Smooth muscle cell (in vitro differentiated cells): ENCODE measurements at regions not wholly inside any gene's neighbourhood (a gene's known extent, or its start where the extent isn't known, plus 50 kb on each side); places are given as distances from the start of the nearest gene placed in this dataset.

Experiments used
- DNase-seq: peaks from one replicate; lab custom pipeline; 2025; ENCODE audit not compliant: unreplicated experiment; lab: John Stamatoyannopoulos, UW
- H2AFZ ChIP-seq: fragments of 200-600 bp; sonication (generic); 2 replicates; pipeline ENCODE4 v1.6.0; 2016; ENCODE audit warnings: antibody characterized with exemption, low read depth, mild to moderate bottlenecking
- H3F3A ChIP-seq: fragments of 200-600 bp; sonication (generic); 2 replicates; pipeline ENCODE4 v1.6.0; 2017; ENCODE audit warnings: antibody characterized with exemption, low read depth
- H3K27ac ChIP-seq: fragments of 200-600 bp; sonication (generic); 2 replicates; pipeline ENCODE4 v1.5.1; 2016; ENCODE audit warnings: low read depth, mild to moderate bottlenecking
- H3K27me3 ChIP-seq: fragments of 200-600 bp; sonication (generic); 2 replicates; pipeline ENCODE4 v1.6.1; 2016; ENCODE audit warnings: low read depth, mild to moderate bottlenecking
- H3K36me3 ChIP-seq: fragments of 200-600 bp; sonication (generic); 2 replicates; pipeline ENCODE4 v1.5.1; 2016; ENCODE audit warnings: low read depth
- H3K4me1 ChIP-seq: fragments of 200-600 bp; sonication (generic); 2 replicates; pipeline ENCODE4 v1.5.1; 2016; ENCODE audit warnings: low read depth
- H3K4me2 ChIP-seq: fragments of 200-600 bp; sonication (generic); 2 replicates; pipeline ENCODE4 v1.6.0; 2016; ENCODE audit warnings: mild to moderate bottlenecking
- H3K4me3 ChIP-seq: fragments of 200-600 bp; sonication (generic); 2 replicates; pipeline ENCODE4 v1.5.1; 2016; ENCODE audit warnings: mild to moderate bottlenecking
- H3K79me2 ChIP-seq: fragments of 200-600 bp; sonication (generic); 2 replicates; pipeline ENCODE4 v1.6.0; 2016; ENCODE audit warnings: low read depth, mild to moderate bottlenecking
- H3K9ac ChIP-seq: fragments of 200-600 bp; sonication (generic); 2 replicates; pipeline ENCODE4 v1.6.0; 2016; ENCODE audit warnings: low read depth
- H3K9me3 ChIP-seq: fragments of 200-600 bp; sonication (generic); replicated peaks from 2 replicates; pipeline ENCODE4 v1.5.1; 2016; ENCODE audit warnings: low read depth
- H4K20me1 ChIP-seq: fragments of 200-600 bp; sonication (generic); 2 replicates; pipeline ENCODE4 v1.6.0; 2016; ENCODE audit warnings: low read depth
- WGBS: methylation state at CpG from one replicate; pipeline ENCODE4 v1.1.7; 2016; ENCODE audit warnings: low lambda C conversion rate; 5-methylcytosine and 5-hydroxymethylcytosine counted together
- TF ChIP-seq, protein P1 (sequence below): fragments of 200-600 bp; sonication (generic); IDR thresholded peaks from 2 replicates; pipeline ENCODE4 v1.5.1; 2017; ENCODE audit warnings: borderline replicate concordance, mild to moderate bottlenecking, antibody characterized with exemption; ENCODE audit not compliant: insufficient read depth, poor library complexity, severe bottlenecking

DNA sequence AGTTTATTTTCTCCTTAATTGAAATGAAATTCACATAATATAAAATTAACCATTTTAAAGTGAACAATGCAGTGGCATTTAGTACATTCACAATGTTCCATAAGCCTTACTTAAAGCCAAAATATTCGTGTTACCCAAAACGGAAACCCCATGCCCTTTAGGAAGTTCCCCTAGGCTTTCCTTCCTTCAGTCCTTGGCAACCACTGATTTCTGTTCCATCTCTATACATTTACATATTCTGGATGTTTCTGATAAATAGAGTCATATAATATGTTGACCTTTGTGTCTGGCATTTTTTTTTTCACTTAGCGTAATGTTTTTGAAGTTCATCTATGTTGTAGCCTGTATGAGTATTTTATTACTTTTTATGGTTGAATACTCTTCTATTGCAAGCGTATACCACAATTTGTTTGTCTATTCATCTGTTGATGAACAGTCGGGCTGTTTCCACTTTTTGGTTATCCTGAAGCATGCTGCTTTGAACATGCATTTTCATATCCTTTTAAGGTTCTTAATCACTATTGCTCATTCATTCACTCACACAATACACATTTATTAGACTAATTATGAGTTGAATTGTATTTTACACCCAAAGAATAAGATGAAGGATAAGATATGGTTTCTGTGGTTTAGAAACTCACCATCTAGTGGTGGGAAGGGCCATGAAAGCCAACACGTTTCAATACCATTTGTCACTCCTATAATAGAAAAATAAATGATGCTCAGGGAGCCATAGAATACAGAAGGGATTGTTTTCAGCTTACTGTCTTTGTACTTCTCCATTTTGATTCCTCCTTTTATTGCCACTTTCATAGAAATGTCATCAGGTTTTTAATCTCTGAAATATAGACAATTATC, 408.2 kb upstream of the CBLB start:
- H3K27ac ChIP-seq = no peak overlapping the region
- H3F3A ChIP-seq = no peaks in the 10 kb centered on the region
- H3K9me3 ChIP-seq = no peaks in the 10 kb centered on the region
- H3K4me1 ChIP-seq = no peaks in the 10 kb centered on the region
- H3K36me3 ChIP-seq = no peaks in the 10 kb centered on the region
- no peak for DNase-seq
- no peak overlapping the region for H3K4me2 ChIP-seq
- H3K9ac ChIP-seq = no peak overlapping the region
- 93% methylated on average over 6 of the region's 6 CpGs for WGBS
- TF ChIP-seq, protein P1, sequence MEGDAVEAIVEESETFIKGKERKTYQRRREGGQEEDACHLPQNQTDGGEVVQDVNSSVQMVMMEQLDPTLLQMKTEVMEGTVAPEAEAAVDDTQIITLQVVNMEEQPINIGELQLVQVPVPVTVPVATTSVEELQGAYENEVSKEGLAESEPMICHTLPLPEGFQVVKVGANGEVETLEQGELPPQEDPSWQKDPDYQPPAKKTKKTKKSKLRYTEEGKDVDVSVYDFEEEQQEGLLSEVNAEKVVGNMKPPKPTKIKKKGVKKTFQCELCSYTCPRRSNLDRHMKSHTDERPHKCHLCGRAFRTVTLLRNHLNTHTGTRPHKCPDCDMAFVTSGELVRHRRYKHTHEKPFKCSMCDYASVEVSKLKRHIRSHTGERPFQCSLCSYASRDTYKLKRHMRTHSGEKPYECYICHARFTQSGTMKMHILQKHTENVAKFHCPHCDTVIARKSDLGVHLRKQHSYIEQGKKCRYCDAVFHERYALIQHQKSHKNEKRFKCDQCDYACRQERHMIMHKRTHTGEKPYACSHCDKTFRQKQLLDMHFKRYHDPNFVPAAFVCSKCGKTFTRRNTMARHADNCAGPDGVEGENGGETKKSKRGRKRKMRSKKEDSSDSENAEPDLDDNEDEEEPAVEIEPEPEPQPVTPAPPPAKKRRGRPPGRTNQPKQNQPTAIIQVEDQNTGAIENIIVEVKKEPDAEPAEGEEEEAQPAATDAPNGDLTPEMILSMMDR = no peak
- no peaks in the 10 kb centered on the region for H4K20me1 ChIP-seq
- H3K27me3 ChIP-seq = no peaks in the 10 kb centered on the region
- H3K4me3 ChIP-seq = no peak overlapping the region
- H2AFZ ChIP-seq = no peak overlapping the region
- H3K79me2 ChIP-seq = no peaks in the 10 kb centered on the region

- no peak for DNase-seq
- Histone ChIP-seq H3K4me1 (no peaks in the 10 kb centered on the region), H3K9ac (no peak overlapping the region), H3K27me3 (no peaks in the 10 kb centered on the region), H2AFZ (no peak overlapping the region), H3K79me2 (no peaks in the 10 kb centered on the region), H3K4me2 (no peak overlapping the region), H4K20me1 (no peaks in the 10 kb centered on the region), H3F3A (no peaks in the 10 kb centered on the region), H3K4me3 (no peak overlapping the region), H3K36me3 (no peaks in the 10 kb centered on the region), H3K27ac (no peak overlapping the region), H3K9me3 (no peaks in the 10 kb centered on the region)
- TF ChIP-seq, protein P1 = no peak
- WGBS = 100% methylated on average over 1 of the region's 1 CpG
Observed at GRCh38 chr3:106277731-106278130, 408.9 kb upstream of the CBLB start.

DNA sequence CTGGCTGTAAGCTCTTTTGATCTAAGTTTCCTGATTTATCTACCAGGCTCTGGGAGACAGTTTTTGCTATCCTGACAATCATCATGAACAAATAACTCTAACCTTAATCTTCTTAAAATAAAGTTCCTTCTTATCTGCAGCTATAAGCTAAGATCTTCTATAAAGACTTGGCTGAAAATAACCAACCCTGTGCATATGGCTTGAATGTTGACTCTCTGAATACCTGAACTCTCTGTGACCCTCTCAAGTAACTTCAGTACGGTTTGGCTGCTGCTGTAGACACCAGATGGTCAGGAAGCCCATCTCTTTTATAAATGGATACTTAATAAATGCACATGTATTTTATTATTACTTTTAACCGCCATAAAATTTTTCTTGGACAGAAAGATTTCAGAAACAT, 412.4 kb upstream of the CBLB start:
- Histone ChIP-seq H4K20me1 (no peaks in the 10 kb centered on the region), H2AFZ (no peak overlapping the region), H3K36me3 (no peaks in the 10 kb centered on the region), H3K79me2 (no peaks in the 10 kb centered on the region), H3K27me3 (no peaks in the 10 kb centered on the region), H3K4me3 (no peak overlapping the region), H3F3A (no peaks in the 10 kb centered on the region), H3K4me1 (no peaks in the 10 kb centered on the region), H3K4me2 (no peak overlapping the region), H3K9me3 (no peaks in the 10 kb centered on the region), H3K9ac (no peak overlapping the region), H3K27ac (no peak overlapping the region)
- WGBS = 23% methylated on average over 2 of the region's 2 CpGs
- TF ChIP-seq, protein P1 = no peak
- no peak for DNase-seq

- DNase-seq = no peak
- no peaks in the 10 kb centered on the region for H4K20me1 ChIP-seq
- TF ChIP-seq, protein P1 = no peak
Observed at GRCh38 chr3:106282943-106283342, 414.1 kb upstream of the CBLB start.

More at GRCh38 chr3:106282943-106283342, 414.1 kb upstream of the CBLB start:
- WGBS = 76% methylated on average over 3 of the region's 3 CpGs
- Histone ChIP-seq H3K27ac (no peak overlapping the region), H2AFZ (no peak overlapping the region), H3K4me3 (no peak overlapping the region), H3K9ac (no peak overlapping the region), H3F3A (no peaks in the 10 kb centered on the region), H3K9me3 (no peaks in the 10 kb centered on the region), H3K79me2 (no peaks in the 10 kb centered on the region), H3K4me2 (no peak overlapping the region), H3K36me3 (no peaks in the 10 kb centered on the region), H3K4me1 (no peaks in the 10 kb centered on the region), H3K27me3 (no peaks in the 10 kb centered on the region)
